ENCODE measurements at regions not wholly inside any gene's neighbourhood (a gene's known extent, or its start where the extent isn't known, plus 50 kb on each side); places are given as distances from the start of the nearest gene placed in this dataset.

GRCh38 chr4:145427991-145428390 lies 53.7 kb upstream of the SMAD1 start:
- TF ChIP-seq EZH2phosphoT487 (IDR thresholded peaks at IDR 0.05; ENCODE audit: borderline replicate concordance, low read length) (no peak), CTCF (conservative IDR thresholded peaks at IDR 0.05; ENCODE audit: low read depth, low read length) (no peak)

All from PC-3 (cell line).